ENCODE measurements at regions not wholly inside any gene's neighbourhood (a gene's known extent, or its start where the extent isn't known, plus 50 kb on each side); places are given as distances from the start of the nearest gene placed in this dataset.

DNA sequence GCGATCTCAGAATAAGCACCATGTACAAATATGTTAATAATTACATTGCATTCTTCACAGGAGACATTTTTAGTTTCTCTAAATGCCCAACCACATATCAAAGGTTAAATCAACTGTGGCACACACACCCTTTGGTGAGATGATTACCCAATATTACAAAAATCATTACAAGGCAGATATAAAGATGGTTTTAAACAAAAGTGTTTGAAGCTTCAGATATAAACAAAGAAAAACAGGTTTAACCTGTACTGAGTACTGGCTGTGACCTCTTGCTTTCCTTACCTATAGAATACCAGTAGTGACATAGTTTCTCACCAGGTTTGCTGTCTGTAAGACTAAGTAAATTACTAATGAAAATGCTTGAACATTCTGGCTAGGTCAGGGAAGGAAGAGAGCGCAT is 360.0 kb upstream of the IGFBP3 start (continued):
- no peak for TF ChIP-seq REST (IDR thresholded peaks at IDR 0.05)
- peak in 1 of 2 donors; percentile 38 for TF ChIP-seq JUND (IDR thresholded peaks at IDR 0.05)
- TF ChIP-seq, protein P1, sequence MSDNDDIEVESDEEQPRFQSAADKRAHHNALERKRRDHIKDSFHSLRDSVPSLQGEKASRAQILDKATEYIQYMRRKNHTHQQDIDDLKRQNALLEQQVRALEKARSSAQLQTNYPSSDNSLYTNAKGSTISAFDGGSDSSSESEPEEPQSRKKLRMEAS (IDR thresholded peaks at IDR 0.05): peak; percentile 44

DNA sequence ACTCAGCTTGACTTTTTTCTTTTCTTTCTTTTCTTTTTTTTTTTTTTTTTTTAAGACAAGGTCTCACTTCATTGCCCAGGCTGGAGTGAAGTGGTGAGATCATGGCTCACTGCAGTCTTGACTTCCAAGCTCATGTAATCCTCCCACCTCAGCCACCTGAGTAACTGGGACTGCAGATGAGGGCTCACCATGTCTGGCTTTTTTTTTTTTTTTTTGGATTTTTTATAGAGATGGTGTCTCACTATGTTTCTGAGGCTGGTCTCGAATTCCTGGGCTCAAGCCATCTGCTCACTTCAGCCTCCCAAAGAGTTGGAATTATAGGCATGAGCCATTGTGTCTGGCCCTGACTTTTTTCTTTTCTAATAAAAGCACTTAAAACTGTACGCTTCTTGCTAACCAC is 358.2 kb upstream of the IGFBP3 start:
- no peak for DNase-seq (ENCODE audit: low spot score)
- H3K4me3 ChIP-seq (ENCODE audit: low read depth in 1 of 3, low read length in 3 of 3): no peak overlapping the region
- H3K9me3 ChIP-seq (ENCODE audit: control insufficient read depth in 4 of 4, low read length in 3 of 4): no peaks in the 10 kb centered on the region
- 89% methylated on average over 2 of the region's 2 CpGs for WGBS
- no peak overlapping the region for H3K9ac ChIP-seq (ENCODE audit: low read depth in 1 of 2, low read length in 2 of 2)
- H3K27me3 ChIP-seq (ENCODE audit: control insufficient read depth in 4 of 4, insufficient read depth in 4 of 4, low read length in 3 of 4): no peaks in the 10 kb centered on the region
- no peak for TF ChIP-seq RAD21 (IDR thresholded peaks at IDR 0.05)
- TF ChIP-seq, protein P1 (IDR thresholded peaks at IDR 0.05): no peak
- TF ChIP-seq EGR1 (IDR thresholded peaks at IDR 0.05; ENCODE audit: low read depth in 2 of 2): no peak
- TF ChIP-seq RXRA (IDR thresholded peaks at IDR 0.05): no peak
- no peak for TF ChIP-seq FOXA2 (IDR thresholded peaks at IDR 0.05)
- TF ChIP-seq JUND (IDR thresholded peaks at IDR 0.05): no peak
- TF ChIP-seq REST (IDR thresholded peaks at IDR 0.05): no peak
- no peak for TF ChIP-seq NR2F2 (IDR thresholded peaks at IDR 0.05)
- no peak for TF ChIP-seq TAF1 (conservative IDR thresholded peaks at IDR 0.05)
- no peak for TF ChIP-seq ATF3 (IDR thresholded peaks at IDR 0.05)
- TF ChIP-seq CTCF (IDR thresholded peaks at IDR 0.05; ENCODE audit: low read depth, low read length, missing input control): no peak
- no peak for TF ChIP-seq ZBTB33 (IDR thresholded peaks at IDR 0.05)
- TF ChIP-seq YY1 (IDR thresholded peaks at IDR 0.05): no peak
- TF ChIP-seq GABPA (IDR thresholded peaks at IDR 0.05 in 1 of 2, conservative IDR thresholded peaks at IDR 0.05 in 1 of 2): no peak
- TF ChIP-seq SP1 (IDR thresholded peaks at IDR 0.05): no peak
- TF ChIP-seq HNF4A (conservative IDR thresholded peaks at IDR 0.05): no peak
- TF ChIP-seq HNF4G (IDR thresholded peaks at IDR 0.05): no peak
- peaks cover 0 to 12% (median 8%) of the 10 kb centered on the region in 4 donors for H3K4me1 ChIP-seq (ENCODE audit: control insufficient read depth in 4 of 4, insufficient read depth in 4 of 4, low read length in 3 of 4)
- H3K27ac ChIP-seq (ENCODE audit: low read depth in 1 of 2, low read length in 2 of 2): no peak overlapping the region
- H3K36me3 ChIP-seq (ENCODE audit: control insufficient read depth in 4 of 4, insufficient read depth in 3 of 4, low read depth in 1 of 4, low read length in 3 of 4): no peaks in the 10 kb centered on the region

Data from liver (tissue), 8 donors.